ENCODE measurements at regions not wholly inside any gene's neighbourhood (a gene's known extent, or its start where the extent isn't known, plus 50 kb on each side); places are given as distances from the start of the nearest gene placed in this dataset.

- no peak for DNase-seq
These were observed 76.6 kb upstream of the KLF12 start for GRCh38 chr13:74210693-74211393.

GRCh38 chr13:74206855-74207254 lies 72.7 kb upstream of the KLF12 start:
- no peak for DNase-seq

GRCh38 chr13:74206061-74206561 lies 71.9 kb upstream of the KLF12 start:
- DNase-seq = no peak

GRCh38 chr13:74205313-74205690 lies 71.1 kb upstream of the KLF12 start:
- no peak for DNase-seq

- no peak for DNase-seq
These were observed 70.6 kb upstream of the KLF12 start for GRCh38 chr13:74204602-74205312.

- no peak for DNase-seq
These were observed 69.4 kb upstream of the KLF12 start for GRCh38 chr13:74203576-74203975.

- no peak for DNase-seq
These were observed 68.1 kb upstream of the KLF12 start for GRCh38 chr13:74202129-74202813.

- no peak for DNase-seq
These were observed 67.3 kb upstream of the KLF12 start for GRCh38 chr13:74201530-74201929.

- no peak for DNase-seq
These were observed 65.9 kb upstream of the KLF12 start for GRCh38 chr13:74200081-74200480.

GRCh38 chr13:74197677-74198429 lies 63.6 kb upstream of the KLF12 start:
- no peak for DNase-seq

- no peak for DNase-seq
These were observed 60.6 kb upstream of the KLF12 start for GRCh38 chr13:74194846-74195245.

GRCh38 chr13:74193391-74193790 lies 59.2 kb upstream of the KLF12 start:
- no peak for DNase-seq

GRCh38 chr13:74191410-74191809 lies 57.2 kb upstream of the KLF12 start:
- DNase-seq = no peak

- no peak for DNase-seq
These were observed 56.8 kb upstream of the KLF12 start for GRCh38 chr13:74190999-74191398.

GRCh38 chr13:74187564-74187963 lies 53.4 kb upstream of the KLF12 start:
- DNase-seq = no peak

- no peak for DNase-seq
These were observed 50.1 kb upstream of the KLF12 start for GRCh38 chr13:74184283-74184682.
